ENCODE measurements at regions not wholly inside any gene's neighbourhood (a gene's known extent, or its start where the extent isn't known, plus 50 kb on each side); places are given as distances from the start of the nearest gene placed in this dataset.

- Histone ChIP-seq H3K9me3 (ENCODE audit: insufficient read depth in 2 of 2, low read depth in 1 of 2, low read length in 1 of 2) (no peaks in the 10 kb centered on the region), H3K14ac (ENCODE audit: insufficient read length) (no peak overlapping the region), H2AK5ac (ENCODE audit: low read depth, low read length) (no peak overlapping the region), H3K79me1 (ENCODE audit: low read depth, low read length) (no peaks in the 10 kb centered on the region), H3K23ac (ENCODE audit: insufficient read length) (no peak overlapping the region), H2BK12ac (ENCODE audit: low read depth, low read length) (no peak overlapping the region), H3K4ac (replicated peaks; ENCODE audit: insufficient read length, low read depth, low read length) (no peak overlapping the region), H2BK20ac (ENCODE audit: low read length) (0 out of 2 replicates have a peak overlapping the region, but pooled peaks have one; percentile 57), H3K23me2 (ENCODE audit: low read depth, low read length) (no peaks in the 10 kb centered on the region), H2BK5ac (ENCODE audit: low read depth, low read length) (peak overlapping the region; percentile 17; the same call in 1 of the 2 replicates), H3K79me2 (ENCODE audit: control insufficient read depth in 1 of 2, insufficient read depth in 2 of 2, low read length in 2 of 2) (no peaks in the 10 kb centered on the region), H2AFZ (ENCODE audit: low read length) (no peak overlapping the region), H3K36me3 (ENCODE audit: control insufficient read depth in 2 of 4, insufficient read depth in 4 of 4, low read length in 3 of 4) (no peaks in the 10 kb centered on the region), H3K4me2 (ENCODE audit: insufficient read depth in 1 of 2, low read depth in 2 of 2, low read length in 2 of 2) (no peak overlapping the region), H3K27ac (ENCODE audit: low read depth, low read length) (no peak overlapping the region), H3K4me1 (replicated peaks in 1 of 4; ENCODE audit: control insufficient read depth in 3 of 4, insufficient read depth in 4 of 4, low read length in 3 of 4) (peaks cover 0 to 10% (median 5%) of the 10 kb centered on the region in 4 experiments; a peak in 5 of 7 replicates), H3K56ac (replicated peaks; ENCODE audit: insufficient read length, low read depth, low read length) (no peak overlapping the region), H3K27me3 (replicated peaks in 1 of 4; ENCODE audit: control insufficient read depth in 3 of 4, extremely low read depth in 1 of 4, insufficient read depth in 3 of 4, low read length in 3 of 4) (peaks cover 0 to 2% (median 0%) of the 10 kb centered on the region in 4 experiments; a peak in 1 of 7 replicates), H2BK15ac (ENCODE audit: low read length) (no peak overlapping the region), H4K91ac (replicated peaks; ENCODE audit: insufficient read length, low read length) (no peak overlapping the region), H4K20me1 (replicated peaks in 1 of 2; ENCODE audit: control insufficient read depth in 1 of 2, insufficient read depth in 2 of 2, low read length in 2 of 2) (no peaks in the 10 kb centered on the region), H4K8ac (ENCODE audit: extremely low read depth, insufficient read depth, low read length) (no peak overlapping the region), H2BK120ac (replicated peaks; ENCODE audit: low read depth, low read length) (no peak overlapping the region), H3K18ac (ENCODE audit: extremely low read depth, low read length) (no peak overlapping the region), H4K5ac (ENCODE audit: insufficient read length, low read depth, low read length) (no peak overlapping the region), H3K9ac (replicated peaks in 1 of 4; ENCODE audit: extremely low read depth in 1 of 4, low read depth in 3 of 4, low read length in 3 of 4) (no peak overlapping the region), H3K4me3 (ENCODE audit: extremely low read depth in 1 of 4, insufficient read depth in 2 of 4, low read depth in 3 of 4, low read length in 4 of 4) (no peak overlapping the region)
- FAIRE-seq: no peak
- CTCF ChIA-PET (ENCODE audit: partially characterized antibody): interaction anchor here (1.3 kb wide), 1 partner anchor 476 kb away, joined by 3 read pairs; no protein-coding TSS in a partner anchor
- WGBS, 2 experiments (ENCODE audit: extremely low coverage in 1 of 2, insufficient coverage in 1 of 2, insufficient read length in 1 of 2, insufficient replicate concordance in 2 of 2, low coverage in 1 of 2, low lambda C conversion rate in 2 of 2, missing lambda C conversion rate in 1 of 2): 93% methylated on average over 11 of the region's 11 CpGs; no CpG with 5 or more reads in 1 of the 2 experiments
- TF ChIP-seq TCF12 (IDR thresholded peaks at IDR 0.05; ENCODE audit: low read depth, low read length): no peak
- TF ChIP-seq KDM4A (IDR thresholded peaks at IDR 0.05; ENCODE audit: low read depth, low read length, severe bottlenecking): no peak
- no peak for TF ChIP-seq JUN (IDR thresholded peaks at IDR 0.05; ENCODE audit: low read depth, low read length)
- TF ChIP-seq KDM5A (IDR thresholded peaks at IDR 0.05; ENCODE audit: low read length): no peak
- TF ChIP-seq EZH2 (IDR thresholded peaks at IDR 0.05; ENCODE audit: low read depth, low read length, severe bottlenecking): no peak
- TF ChIP-seq SAP30 (IDR thresholded peaks at IDR 0.05; ENCODE audit: insufficient read depth, insufficient replicate concordance, low read length): no peak
- no peak for TF ChIP-seq POLR2A (IDR thresholded peaks at IDR 0.05; ENCODE audit: control extremely low read depth in 1 of 2, low read depth in 2 of 2, low read length in 2 of 2)
- DNase-seq (ENCODE audit: low read depth in 1 of 2, low spot score in 2 of 2): no peak
- POLR2A ChIA-PET (ENCODE audit: partially characterized antibody): interaction anchor here (1.5 kb wide), 1 partner anchor 20 kb away, joined by 4 read pairs; no protein-coding TSS in a partner anchor
These were observed 201.2 kb downstream of the OPA1 start for GRCh38 chr3:193794002-193794881.

All from H1 (cell line).